ENCODE measurements at regions not wholly inside any gene's neighbourhood (a gene's known extent, or its start where the extent isn't known, plus 50 kb on each side); places are given as distances from the start of the nearest gene placed in this dataset.

GRCh38 chr18:38115201-38115600, 549.6 kb upstream of the CELF4 start:
- DNase-seq: no peak

DNA sequence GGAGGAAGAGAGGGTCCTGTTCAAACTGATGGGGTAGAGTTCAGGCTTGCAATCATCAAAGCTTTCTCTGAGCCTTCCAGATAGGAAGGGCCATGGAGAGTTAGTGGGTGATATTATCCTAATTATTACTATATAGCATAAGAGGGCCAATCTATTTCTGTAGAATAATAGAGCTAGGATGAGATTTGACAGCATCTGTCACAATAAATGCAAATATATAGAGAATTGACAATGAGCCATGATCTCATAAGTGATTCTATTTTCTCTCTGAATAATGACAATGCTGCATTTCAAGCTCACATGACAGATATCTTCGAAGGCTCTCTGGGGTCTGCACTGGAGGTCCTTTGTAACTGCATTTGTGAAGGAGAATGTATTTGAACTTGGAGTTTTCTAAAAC, 521.9 kb upstream of the CELF4 start:
- DNase-seq: no peak

GRCh38 chr18:38081516-38081915, 515.9 kb upstream of the CELF4 start:
- no peak for DNase-seq

DNA sequence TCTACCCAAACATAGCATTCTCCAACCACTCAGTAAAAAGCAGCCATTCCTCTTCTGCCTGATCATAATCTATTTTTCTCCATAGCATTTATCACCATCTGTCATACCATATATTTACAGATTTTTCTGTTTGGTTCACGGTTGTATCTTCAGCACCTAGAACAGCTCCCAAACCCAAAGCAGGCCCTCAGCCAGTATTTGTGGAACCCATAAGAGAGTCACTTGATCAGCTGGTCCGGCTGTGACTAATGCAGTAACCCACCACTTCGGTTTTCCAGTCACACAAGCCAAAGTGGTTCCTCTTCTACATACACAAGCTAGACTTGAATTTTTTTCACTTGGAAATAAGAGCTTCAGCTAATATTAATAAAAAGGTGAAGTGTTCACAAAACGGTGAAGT, 511.6 kb upstream of the CELF4 start:
- DNase-seq: no peak

DNA sequence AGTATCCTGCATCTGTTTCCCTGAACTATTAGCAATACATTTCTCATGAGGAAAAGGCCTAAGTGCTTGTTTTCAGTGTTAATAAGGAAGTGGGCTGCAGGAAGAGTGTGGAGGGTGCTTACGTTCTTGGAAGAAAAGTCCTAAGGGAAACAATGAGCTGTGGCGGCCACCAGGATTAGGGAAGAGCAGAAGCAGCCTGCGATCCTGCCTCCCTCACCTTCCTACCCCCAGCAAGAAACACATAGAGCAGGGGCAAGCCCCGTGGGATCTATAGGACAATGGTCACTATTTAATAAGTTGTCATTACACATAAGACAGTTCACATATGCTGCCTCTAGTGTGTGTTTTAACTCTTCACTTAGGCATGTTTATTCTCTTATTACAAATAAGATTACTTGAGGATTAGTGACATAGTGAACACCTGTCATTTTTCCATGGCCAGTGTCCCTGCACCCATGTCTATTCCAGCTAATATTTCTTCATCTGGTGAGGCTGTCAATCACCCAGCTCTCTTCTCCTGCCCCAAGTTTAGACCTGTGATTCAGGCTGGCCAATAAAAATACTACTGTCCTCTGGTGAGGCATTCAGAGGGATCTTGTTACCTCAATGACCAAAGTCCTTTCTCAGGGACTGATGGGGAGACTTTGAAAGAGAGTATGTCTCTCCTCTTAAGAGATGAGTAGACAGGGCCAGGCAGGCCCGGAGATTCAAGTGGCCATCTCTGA, 510.9 kb upstream of the CELF4 start:
- no peak for DNase-seq

DNA sequence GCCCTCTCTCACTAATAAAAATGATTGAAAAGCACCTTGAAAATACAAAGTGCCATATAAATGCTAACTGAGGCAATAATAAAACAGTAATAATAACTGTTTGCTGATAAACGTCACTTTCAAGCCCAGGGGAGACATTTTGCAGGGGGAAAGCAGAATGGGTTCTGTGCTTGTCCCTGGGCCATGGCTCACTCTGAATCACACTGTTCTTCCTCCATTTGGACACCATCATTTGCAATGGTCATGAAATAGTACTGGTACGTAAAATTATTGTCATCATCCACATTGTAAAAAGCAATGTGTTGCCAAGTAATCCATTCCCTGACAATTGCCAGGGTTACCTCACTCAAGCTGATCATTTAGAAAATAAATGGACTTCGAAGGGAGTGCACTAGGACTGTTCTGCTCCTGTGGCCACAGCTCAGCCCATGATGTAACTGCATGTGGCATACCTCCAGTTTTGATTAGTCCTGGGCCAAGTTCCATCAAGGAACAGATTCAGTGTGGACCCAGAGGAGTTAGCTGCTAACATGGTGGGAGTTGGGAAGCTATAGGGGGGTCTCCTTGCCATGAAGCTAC, 508.8 kb upstream of the CELF4 start:
- DNase-seq: no peak

DNA sequence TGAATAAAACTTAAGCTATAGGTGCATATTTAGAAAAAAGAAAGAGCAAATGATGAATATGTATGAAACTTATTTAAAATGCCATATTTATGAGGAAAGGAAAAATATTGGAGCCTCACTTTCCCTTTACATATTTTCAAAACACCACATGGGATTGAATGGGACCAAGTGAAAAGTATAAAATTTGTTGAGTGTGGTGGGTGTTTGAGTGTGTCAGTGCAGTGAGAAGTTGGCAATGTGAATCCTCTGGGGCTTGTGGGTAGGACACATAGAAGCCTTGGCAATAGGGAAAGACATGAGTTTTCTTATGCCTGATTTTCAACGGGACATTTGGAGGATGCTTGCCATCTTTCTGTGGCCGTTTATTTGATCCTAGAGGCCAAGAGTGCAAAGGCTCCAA, 502.2 kb upstream of the CELF4 start:
- DNase-seq: no peak

DNA sequence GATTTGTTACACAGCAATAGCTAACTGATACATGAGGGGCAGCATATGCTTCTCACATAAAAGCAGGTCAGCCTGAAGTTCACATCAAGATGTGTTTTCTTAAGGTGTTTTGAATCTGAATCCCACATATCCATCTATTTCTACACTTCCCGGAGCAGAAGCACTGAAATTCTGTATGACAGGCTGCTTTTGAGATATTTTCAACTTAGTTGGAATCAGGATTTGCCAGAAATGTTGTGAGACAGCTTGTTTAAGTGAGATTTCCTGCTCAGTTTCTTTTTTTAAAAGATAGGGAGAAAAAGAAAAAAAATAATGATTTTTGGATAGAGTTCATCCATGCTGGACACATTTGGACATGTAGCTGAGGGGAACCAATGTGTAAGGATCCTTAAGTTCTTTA, 501.5 kb upstream of the CELF4 start:
- no peak for DNase-seq

- DNase-seq: no peak
Measured at GRCh38 chr18:38052879-38053590, 487.4 kb upstream of the CELF4 start.

- DNase-seq: no peak
Measured at GRCh38 chr18:38047820-38048219, 482.2 kb upstream of the CELF4 start.

GRCh38 chr18:38046651-38047050, 481.1 kb upstream of the CELF4 start:
- DNase-seq: no peak

GRCh38 chr18:38045845-38046244, 480.2 kb upstream of the CELF4 start:
- no peak for DNase-seq

- no peak for DNase-seq
Measured at GRCh38 chr18:38042211-38042890, 476.8 kb upstream of the CELF4 start.

- no peak for DNase-seq
Measured at GRCh38 chr18:38038242-38038641, 472.6 kb upstream of the CELF4 start.

- no peak for DNase-seq
Measured at GRCh38 chr18:38035193-38035592, 469.6 kb upstream of the CELF4 start.

DNA sequence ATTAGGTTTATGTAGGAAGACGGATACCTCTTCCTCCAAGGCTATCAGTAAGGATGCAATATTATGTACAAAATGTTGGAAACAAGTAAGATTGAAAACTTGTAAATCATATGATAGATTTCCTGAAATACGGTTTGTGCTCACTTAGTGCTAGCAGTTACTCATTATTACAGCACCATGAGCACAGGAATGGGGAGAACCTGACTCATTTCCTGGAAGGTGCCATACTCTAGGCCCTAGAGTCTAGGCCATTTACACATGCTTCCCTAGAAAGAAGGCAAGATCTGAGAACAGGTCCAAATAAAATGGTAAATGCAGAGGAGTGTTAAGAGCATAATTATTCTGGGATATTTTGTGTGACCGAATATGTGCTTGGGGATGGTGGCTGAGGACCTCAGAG, 467.7 kb upstream of the CELF4 start:
- DNase-seq: no peak

DNA sequence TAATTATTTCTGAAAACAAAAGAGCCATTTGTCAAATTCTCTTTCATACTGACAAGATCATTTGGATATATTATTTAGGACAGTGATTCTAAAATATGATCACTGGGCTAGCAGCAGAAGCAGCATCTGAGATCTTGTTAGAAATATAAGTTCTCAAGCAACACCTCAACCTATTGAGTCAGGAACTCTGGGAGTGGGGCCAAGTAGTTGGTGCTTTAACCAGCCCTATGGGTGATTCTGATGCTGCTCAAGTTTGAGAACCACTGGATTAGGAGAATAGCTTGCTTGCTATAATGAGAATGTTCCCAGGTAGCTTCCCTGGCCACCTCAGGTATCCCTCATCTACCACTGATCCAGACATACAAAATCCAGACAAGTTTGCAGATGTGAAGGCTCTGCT, 466.9 kb upstream of the CELF4 start:
- no peak for DNase-seq

GRCh38 chr18:38028946-38029345, 463.3 kb upstream of the CELF4 start:
- no peak for DNase-seq

DNA sequence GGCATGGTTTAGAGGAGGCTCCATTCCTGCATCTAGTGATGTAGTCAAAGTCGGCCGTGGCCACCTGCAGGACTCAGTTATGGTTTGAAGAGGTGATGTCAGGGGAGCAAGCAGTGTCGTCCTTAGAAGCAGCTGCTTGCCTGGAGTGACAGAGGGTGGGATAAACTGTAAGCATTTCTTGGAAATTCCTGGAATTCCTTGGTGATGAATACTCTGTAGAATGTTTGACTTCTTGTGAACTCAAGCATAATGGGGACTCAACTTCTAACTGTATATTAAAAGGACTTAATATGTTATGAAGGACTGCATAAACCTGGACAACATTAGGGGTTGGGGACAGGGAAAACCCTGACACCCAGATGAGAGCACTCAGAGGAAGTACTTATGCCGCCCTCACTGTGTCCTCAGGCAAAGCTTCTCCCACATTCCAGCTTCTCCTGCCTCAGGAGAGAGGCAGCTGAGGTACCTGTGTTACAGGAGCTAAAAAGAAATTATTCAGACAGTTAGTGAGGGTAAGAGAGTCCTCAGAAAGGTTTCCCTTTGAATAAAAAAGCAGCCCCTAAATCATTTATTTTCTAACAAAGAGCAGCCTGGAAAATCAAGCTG, 459.9 kb upstream of the CELF4 start:
- DNase-seq: no peak

GRCh38 chr18:38023871-38024270, 458.3 kb upstream of the CELF4 start:
- no peak for DNase-seq

DNA sequence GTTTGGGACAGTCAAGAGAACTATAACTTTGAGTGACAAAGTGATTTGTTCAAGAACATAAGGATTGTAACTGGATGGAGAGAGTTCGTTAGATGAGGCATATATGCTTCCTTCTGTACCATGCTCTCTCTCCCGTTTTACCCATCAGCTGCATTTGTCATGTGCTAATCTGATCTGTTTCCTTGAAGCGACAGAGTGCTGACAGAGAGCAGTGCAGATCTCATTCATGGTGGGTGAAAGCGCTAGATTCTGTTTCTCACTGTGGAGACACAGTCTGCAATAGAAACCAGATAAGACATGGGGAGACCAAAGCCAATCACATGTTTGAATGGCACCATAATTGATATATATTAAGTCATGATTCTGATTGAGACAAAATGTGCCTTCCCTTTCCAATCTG, 456.6 kb upstream of the CELF4 start:
- DNase-seq: no peak

DNA sequence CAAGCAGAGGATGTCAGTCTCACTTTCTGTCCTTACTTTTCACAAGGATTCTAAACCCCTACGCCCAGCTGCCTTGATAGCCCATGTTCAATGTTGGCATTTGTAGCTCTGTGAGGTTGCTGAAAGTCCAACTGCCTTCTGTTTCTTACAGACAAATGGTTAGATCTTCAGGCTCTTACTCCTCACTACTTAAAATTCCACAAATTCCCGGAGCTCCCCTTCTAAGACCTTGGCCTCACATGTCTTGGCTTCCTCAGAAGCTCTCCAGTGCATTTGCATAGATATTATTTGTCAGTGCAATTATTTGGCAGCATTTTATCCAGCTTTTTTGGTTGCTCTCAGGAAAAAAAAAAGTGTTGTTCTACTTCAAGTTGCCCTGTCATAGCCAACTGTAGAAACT, 453.7 kb upstream of the CELF4 start:
- DNase-seq: no peak

All from hindlimb muscle (tissue), 1 donor.